IMR-90 (cell line): ENCODE measurements at regions not wholly inside any gene's neighbourhood (a gene's known extent, or its start where the extent isn't known, plus 50 kb on each side); places are given as distances from the start of the nearest gene placed in this dataset.

Experiments used
- ATAC-seq: fragments of 200-7000 bp; cut with Tn5 transposase; 2 replicates; pipeline ENCODE4 v1.9.1; 2020; ENCODE audit warnings: low read depth, mild to moderate bottlenecking, moderate library complexity
- BruUV-seq: library from RNA; stranded (reverse); fragments of 400-500 nt; replicated peaks from 2 replicates; lab custom pipeline; 2021; lab: Mats Ljungman, UMichigan
- CTCF ChIA-PET: fragments of 300-600 bp; formaldehyde crosslinking; extraction: SDS; loops from one replicate; lab custom pipeline; 2021; ENCODE audit warnings: antibody characterized with exemption; lab: Yijun Ruan, JAX
- POLR2A ChIA-PET: fragments of 300-600 bp; sonication (Branson Sonifier 250); formaldehyde crosslinking; loops from one replicate; lab custom pipeline; 2022; ENCODE audit warnings: antibody characterized with exemption; ENCODE audit not compliant: unreplicated experiment; lab: Charles Lee
- DNase-seq: peaks from one replicate; pipeline ENCODE4 v3.0.0; 2013
- H2AFZ ChIP-seq: replicated peaks from 2 replicates; pipeline ENCODE3; 2013; ENCODE audit warnings: low read length, mild to moderate bottlenecking; ENCODE audit not compliant: poor library complexity
- H2AK5ac ChIP-seq: 2 replicates; pipeline ENCODE4 v1.6.1; 2013; ENCODE audit warnings: low read depth, low read length, inconsistent platforms
- H2AK9ac ChIP-seq: replicated peaks from 2 replicates; pipeline ENCODE3; 2013; ENCODE audit warnings: mild to moderate bottlenecking, low read depth, low read length, moderate library complexity; ENCODE audit not compliant: poor library complexity
- H2BK120ac ChIP-seq: 2 replicates; pipeline ENCODE4 v1.6.1; 2013; ENCODE audit warnings: low read depth, low read length, inconsistent platforms
- H2BK15ac ChIP-seq: 3 replicates; pipeline ENCODE4 v1.6.1; 2013; ENCODE audit warnings: low read depth, low read length, inconsistent platforms
- H2BK20ac ChIP-seq: 2 replicates; pipeline ENCODE4 v1.6.1; 2013; ENCODE audit warnings: low read depth, mild to moderate bottlenecking, inconsistent platforms, low read length, moderate library complexity
- H2BK5ac ChIP-seq: 2 replicates; pipeline ENCODE4 v1.6.1; 2013; ENCODE audit warnings: mild to moderate bottlenecking, low read depth, low read length, inconsistent platforms; ENCODE audit not compliant: poor library complexity, severe bottlenecking
- H3K14ac ChIP-seq: replicated peaks from 2 replicates; pipeline ENCODE4 v1.6.1; 2013; ENCODE audit warnings: low read depth, low read length, inconsistent platforms
- H3K18ac ChIP-seq: 2 replicates; pipeline ENCODE4 v1.6.1; 2013; ENCODE audit warnings: low read depth, low read length, control low read depth
- H3K23ac ChIP-seq: 2 replicates; pipeline ENCODE4 v1.6.1; 2013; ENCODE audit warnings: low read depth, low read length, inconsistent platforms
- H3K27ac ChIP-seq: 2 replicates; pipeline ENCODE4 v1.5.1; 2013; ENCODE audit warnings: mild to moderate bottlenecking, control low read depth, low read length; ENCODE audit not compliant: insufficient read depth
- H3K27me3 ChIP-seq: 2 replicates; pipeline ENCODE4 v1.6.1; 2013; ENCODE audit warnings: low read length; ENCODE audit not compliant: control insufficient read depth, insufficient read depth
- H3K36me3 ChIP-seq: 2 replicates; pipeline ENCODE4 v1.6.1; 2013; ENCODE audit warnings: low read length, mixed read lengths; ENCODE audit not compliant: control insufficient read depth, insufficient read depth
- H3K4ac ChIP-seq: 2 replicates; pipeline ENCODE4 v1.6.1; 2013; ENCODE audit warnings: low read depth, low read length, inconsistent platforms
- H3K4me1 ChIP-seq: 2 replicates; pipeline ENCODE4 v1.6.1; 2013; ENCODE audit warnings: low read length, mixed read lengths; ENCODE audit not compliant: control insufficient read depth, insufficient read depth
- H3K4me2 ChIP-seq: 2 replicates; pipeline ENCODE4 v1.6.1; 2013; ENCODE audit warnings: low read depth, mild to moderate bottlenecking, control low read depth, low read length, moderate library complexity
- H3K4me3 ChIP-seq: 2 replicates; pipeline ENCODE4 v1.5.1; 2013; ENCODE audit warnings: low read depth, mild to moderate bottlenecking, control low read depth, low read length, moderate library complexity; ENCODE audit not compliant: insufficient read depth
- H3K56ac ChIP-seq: 2 replicates; pipeline ENCODE4 v1.6.1; 2013; ENCODE audit warnings: low read length, inconsistent platforms; ENCODE audit not compliant: insufficient read depth; ENCODE audit errors: extremely low read depth
- H3K79me1 ChIP-seq, 2 experiments: 2 replicates each; pipeline ENCODE4 v1.6.1; 2013; ENCODE audit warnings: low read length in 2 of 2, inconsistent platforms in 1 of 2, low read depth in 1 of 2
- H3K9ac ChIP-seq: 2 replicates; pipeline ENCODE4 v1.6.1; 2013; ENCODE audit warnings: low read depth, low read length, control low read depth
- H3K9me1 ChIP-seq: 2 replicates; pipeline ENCODE4 v1.6.1; 2013; ENCODE audit warnings: low read length, inconsistent platforms; ENCODE audit not compliant: insufficient read depth
- H3K9me3 ChIP-seq: 2 replicates; pipeline ENCODE4 v1.6.1; 2013; ENCODE audit warnings: low read length; ENCODE audit not compliant: control insufficient read depth, insufficient read depth
- H4K20me1 ChIP-seq: 2 replicates; pipeline ENCODE4 v1.6.1; 2013; ENCODE audit warnings: low read length, inconsistent platforms; ENCODE audit not compliant: insufficient read depth
- H4K5ac ChIP-seq: 2 replicates; pipeline ENCODE4 v1.6.1; 2013; ENCODE audit warnings: mild to moderate bottlenecking, low read depth, low read length, control low read depth
- H4K8ac ChIP-seq, 2 experiments: 2 replicates each; pipeline ENCODE4 v1.6.1; 2013; ENCODE audit warnings: low read depth in 2 of 2, low read length in 2 of 2, control low read depth in 1 of 2, inconsistent platforms in 1 of 2
- H4K91ac ChIP-seq: 2 replicates; pipeline ENCODE4 v1.6.1; 2013; ENCODE audit warnings: low read depth, low read length, inconsistent platforms; ENCODE audit not compliant: insufficient read depth
- ELK1 ChIP-seq: fragments of 150-350 bp; IDR thresholded peaks from 2 replicates; pipeline ENCODE4 v1.6.1; 2016; ENCODE audit warnings: low read depth, mild to moderate bottlenecking, low read length, moderate library complexity, borderline replicate concordance
- MXI1 ChIP-seq: IDR thresholded peaks from 2 replicates; pipeline ENCODE4 v1.6.1; 2012; ENCODE audit warnings: low read depth, mild to moderate bottlenecking, low read length, moderate library complexity, borderline replicate concordance
- NFE2L2 ChIP-seq: fragments of 150-350 bp; IDR thresholded peaks from 2 replicates; pipeline ENCODE4 v1.6.1; 2016; ENCODE audit warnings: low read depth, mild to moderate bottlenecking, low read length
- RAD21 ChIP-seq: IDR thresholded peaks from 2 replicates; pipeline ENCODE4 v1.6.1; 2012; ENCODE audit warnings: low read length, improper control_type of control experiment
- RCOR1 ChIP-seq: IDR thresholded peaks from 2 replicates; pipeline ENCODE4 v1.6.1; 2012; ENCODE audit warnings: mild to moderate bottlenecking, low read length, improper control_type of control experiment; ENCODE audit not compliant: insufficient replicate concordance
- RFX5 ChIP-seq: IDR thresholded peaks from 2 replicates; pipeline ENCODE4 v1.8.0; 2012; ENCODE audit warnings: low read depth, mild to moderate bottlenecking, low read length, moderate library complexity
- SMC3 ChIP-seq: fragments of 150-350 bp; IDR thresholded peaks from 2 replicates; pipeline ENCODE4 v1.6.1; 2016; ENCODE audit warnings: low read depth, mild to moderate bottlenecking, antibody characterized with exemption, low read length, moderate library complexity
- WGBS, 2 experiments: methylation state at CpG; one replicate each; pipeline versions ENCODE4 v1.1.5 to v1.1.7; 2013; ENCODE audit warnings: missing lambda C conversion rate in 2 of 2; ENCODE audit not compliant: insufficient read length in 1 of 2; ENCODE audit errors: extremely low coverage in 2 of 2; 5-methylcytosine and 5-hydroxymethylcytosine counted together
- dilution Hi-C: fragments of 300-500 bp; cut with HindIII; formaldehyde crosslinking; loops from one replicate; pipeline ENCODE4 v1.14.3; 2018; ENCODE audit warnings: low sequenced_read_pairs; ENCODE audit not compliant: unreplicated experiment
- in situ Hi-C: fragments of 300-500 bp; cut with MboI; formaldehyde crosslinking; loops from 3 replicates; pipeline ENCODE4 v1.14.3; 2019; ENCODE audit warnings: low sequenced_read_pairs, inconsistent platforms, mixed read lengths
- intact Hi-C: fragments of 100-400 bp; cut with micrococcal nuclease; formaldehyde crosslinking; loops from 2 replicates; pipeline ENCODE4 v1.10.0; 2022
- TF ChIP-seq, protein P1 (sequence below): conservative IDR thresholded peaks from 2 replicates; pipeline ENCODE4 v1.5.1; 2012; ENCODE audit warnings: mild to moderate bottlenecking, low read depth, low read length, improper control_type of control experiment

DNA sequence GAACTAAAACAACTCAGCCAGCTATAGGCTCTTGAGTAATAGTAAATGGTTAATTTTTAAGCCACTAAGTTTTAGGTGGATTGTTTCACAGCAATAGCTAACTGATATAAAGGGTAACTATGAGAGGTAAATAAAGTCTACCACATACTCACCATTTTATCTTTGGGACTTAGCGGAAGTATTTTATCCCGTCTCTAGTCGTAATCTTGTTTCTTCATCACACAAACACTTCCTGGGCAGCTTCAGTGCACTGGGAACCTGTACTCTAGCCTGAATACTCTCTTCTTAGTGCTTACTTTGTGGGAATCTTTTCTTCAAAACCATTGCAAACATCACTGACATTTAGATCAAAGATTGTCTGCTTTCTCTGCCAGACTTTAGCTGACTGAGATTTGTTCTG is 360.5 kb downstream of the EPHA4 start:
- intact Hi-C loops, result loop anchor here (2.0 kb wide), 1 partner anchor 17 kb away; no protein-coding TSS in a partner anchor
- Histone ChIP-seq H2AK5ac (no peak overlapping the region), H3K18ac (no peak overlapping the region), H3K4me3 (no peak overlapping the region), H2BK120ac (no peak overlapping the region), H3K79me1 (no peaks in the 10 kb centered on the region), H4K8ac (no peak overlapping the region), H3K9me1 (no peaks in the 10 kb centered on the region), H3K9ac (no peak overlapping the region), H4K91ac (no peak overlapping the region), H3K36me3 (no peaks in the 10 kb centered on the region), H4K20me1 (no peaks in the 10 kb centered on the region), H4K5ac (no peak overlapping the region), H3K56ac (no peak overlapping the region), H3K4ac (no peak overlapping the region), H3K4me1 (no peaks in the 10 kb centered on the region), H2AFZ (no peak overlapping the region), H3K9me3 (no peaks in the 10 kb centered on the region), H2BK20ac (no peak overlapping the region), H3K23ac (no peak overlapping the region), H3K27me3 (no peaks in the 10 kb centered on the region; the same call in 1 of the 2 replicates), H2AK9ac (no peak overlapping the region), H3K14ac (no peak overlapping the region), H3K27ac (no peak overlapping the region), H2BK5ac (no peak overlapping the region), H2BK15ac (no peak overlapping the region), H3K4me2 (no peak overlapping the region)
- ATAC-seq (no peak), DNase-seq (no peak)
- TF ChIP-seq RFX5 (no peak), ELK1 (no peak), MXI1 (no peak), SMC3 (no peak), RCOR1 (no peak), NFE2L2 (no peak), RAD21 (no peak)
- TF ChIP-seq, protein P1, sequence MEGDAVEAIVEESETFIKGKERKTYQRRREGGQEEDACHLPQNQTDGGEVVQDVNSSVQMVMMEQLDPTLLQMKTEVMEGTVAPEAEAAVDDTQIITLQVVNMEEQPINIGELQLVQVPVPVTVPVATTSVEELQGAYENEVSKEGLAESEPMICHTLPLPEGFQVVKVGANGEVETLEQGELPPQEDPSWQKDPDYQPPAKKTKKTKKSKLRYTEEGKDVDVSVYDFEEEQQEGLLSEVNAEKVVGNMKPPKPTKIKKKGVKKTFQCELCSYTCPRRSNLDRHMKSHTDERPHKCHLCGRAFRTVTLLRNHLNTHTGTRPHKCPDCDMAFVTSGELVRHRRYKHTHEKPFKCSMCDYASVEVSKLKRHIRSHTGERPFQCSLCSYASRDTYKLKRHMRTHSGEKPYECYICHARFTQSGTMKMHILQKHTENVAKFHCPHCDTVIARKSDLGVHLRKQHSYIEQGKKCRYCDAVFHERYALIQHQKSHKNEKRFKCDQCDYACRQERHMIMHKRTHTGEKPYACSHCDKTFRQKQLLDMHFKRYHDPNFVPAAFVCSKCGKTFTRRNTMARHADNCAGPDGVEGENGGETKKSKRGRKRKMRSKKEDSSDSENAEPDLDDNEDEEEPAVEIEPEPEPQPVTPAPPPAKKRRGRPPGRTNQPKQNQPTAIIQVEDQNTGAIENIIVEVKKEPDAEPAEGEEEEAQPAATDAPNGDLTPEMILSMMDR, result no peak
- CTCF ChIA-PET, result no interaction called here
- dilution Hi-C loops, result no loop called here
- no CpG with 5 or more reads among the region's 3 CpGs for WGBS, 2 experiments
- in situ Hi-C loops, result no loop called here
- POLR2A ChIA-PET, result no interaction called here
- no TSS peak for BruUV-seq
